LoVo (cell line): ENCODE measurements at regions not wholly inside any gene's neighbourhood (a gene's known extent, or its start where the extent isn't known, plus 50 kb on each side); places are given as distances from the start of the nearest gene placed in this dataset.
"Not testable (repeated sequence)": the region's sequence is repeated elsewhere in the genome, so short reads cannot be mapped to it uniquely, and the experiment has no call there.

Source experiments
- DNase-seq: peaks from one replicate; pipeline ENCODE4 v3.0.0-alpha.2; 2016; ENCODE audit warnings: low spot score

DNA sequence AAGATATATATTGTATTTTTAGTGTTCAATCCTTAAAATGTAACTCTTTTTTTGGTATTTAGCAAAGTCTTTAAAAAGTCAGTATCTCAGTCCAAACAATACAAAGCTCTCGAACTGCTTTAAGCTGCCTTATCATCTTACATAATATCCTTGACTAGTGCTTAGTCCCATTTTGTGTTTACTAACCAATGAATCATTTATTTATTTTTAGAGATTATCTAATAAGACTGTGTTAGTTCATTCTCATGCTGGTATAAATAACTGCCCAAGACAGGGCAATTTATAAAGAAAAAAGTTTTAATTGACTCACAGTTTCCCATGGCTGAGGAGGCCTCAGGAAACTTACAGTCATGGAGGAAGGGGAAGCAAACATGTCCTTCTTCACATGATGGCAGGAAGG lies 248.3 kb upstream of the KYNU start:
- no peak for DNase-seq

DNA sequence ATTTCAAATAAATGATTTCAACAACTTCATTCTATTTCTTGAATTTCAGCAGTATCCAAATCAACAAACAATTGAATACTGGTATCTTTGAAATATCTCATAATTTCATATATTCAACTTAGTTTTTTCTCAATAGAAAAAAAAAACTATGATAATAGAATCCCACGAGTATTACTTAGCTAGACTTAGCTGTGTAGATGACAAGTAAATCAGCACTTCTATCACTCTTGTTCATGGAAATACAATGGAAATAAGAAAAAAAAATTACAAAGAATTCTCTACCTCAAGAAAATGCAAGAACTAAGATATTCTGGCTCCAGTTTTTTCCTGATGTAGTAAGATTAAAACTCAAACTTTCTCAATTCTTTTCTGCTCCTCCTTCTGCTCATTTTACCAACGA lies 256.2 kb upstream of the KYNU start:
- DNase-seq, result no peak

DNA sequence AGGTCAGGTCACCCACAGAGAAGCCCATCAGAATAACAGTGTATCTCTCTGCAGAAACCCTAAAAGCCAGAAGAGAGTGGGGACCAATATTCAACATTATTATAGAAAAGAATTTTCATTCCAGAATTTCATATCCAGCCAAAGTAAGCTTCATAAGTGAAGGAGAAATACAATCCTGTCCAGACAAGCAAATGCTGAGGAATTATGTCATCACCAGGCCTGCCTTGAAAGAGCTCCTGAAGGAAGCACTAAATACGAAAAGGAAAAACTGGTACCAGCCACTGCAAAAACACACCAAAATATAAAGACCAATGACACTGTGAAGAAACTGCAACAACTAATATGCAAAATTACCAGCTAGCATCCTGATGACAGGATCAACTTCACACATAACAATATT lies 260.0 kb upstream of the KYNU start:
- DNase-seq, result no peak

DNA sequence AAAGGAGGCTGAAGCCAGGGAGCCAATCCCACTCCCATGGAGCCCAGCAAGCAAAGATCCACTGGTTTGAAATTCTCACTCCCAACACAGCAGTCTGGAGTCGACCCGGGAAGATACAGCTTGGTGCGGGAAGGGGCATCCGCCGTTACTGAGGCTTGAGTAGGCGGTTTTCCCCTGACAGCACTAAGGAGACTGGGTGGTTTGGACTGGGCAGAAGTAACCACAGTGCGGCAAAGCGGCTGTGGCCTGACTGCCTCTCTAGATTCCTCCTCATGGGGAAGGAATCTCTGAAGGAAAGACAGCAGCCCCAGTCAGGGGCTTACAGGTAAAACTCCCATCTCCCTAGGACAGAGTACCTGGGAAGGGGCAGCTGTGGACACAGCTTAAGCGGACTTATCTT lies 261.6 kb upstream of the KYNU start:
- DNase-seq, result no peak

DNA sequence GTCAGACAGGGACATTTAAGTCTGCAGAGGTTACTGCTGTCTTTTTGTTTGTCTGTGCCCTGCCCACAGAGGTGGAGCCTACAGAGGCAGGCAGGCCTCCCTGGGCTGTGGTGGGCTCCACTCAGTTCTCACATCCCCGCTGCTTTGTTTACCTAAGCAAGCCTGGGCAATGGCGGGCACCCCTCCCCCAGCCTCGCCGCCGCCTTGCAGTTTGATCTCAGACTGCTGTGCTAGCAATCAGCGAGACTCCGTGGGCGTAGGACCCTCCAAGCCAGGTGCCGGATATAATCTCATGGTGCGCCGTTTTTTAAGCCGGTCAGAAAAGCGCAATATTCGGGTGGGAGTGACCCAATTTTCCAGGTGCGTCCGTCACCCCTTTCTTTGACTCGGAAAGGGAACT lies 264.3 kb upstream of the KYNU start:
- DNase-seq, result not testable (repeated sequence)

DNA sequence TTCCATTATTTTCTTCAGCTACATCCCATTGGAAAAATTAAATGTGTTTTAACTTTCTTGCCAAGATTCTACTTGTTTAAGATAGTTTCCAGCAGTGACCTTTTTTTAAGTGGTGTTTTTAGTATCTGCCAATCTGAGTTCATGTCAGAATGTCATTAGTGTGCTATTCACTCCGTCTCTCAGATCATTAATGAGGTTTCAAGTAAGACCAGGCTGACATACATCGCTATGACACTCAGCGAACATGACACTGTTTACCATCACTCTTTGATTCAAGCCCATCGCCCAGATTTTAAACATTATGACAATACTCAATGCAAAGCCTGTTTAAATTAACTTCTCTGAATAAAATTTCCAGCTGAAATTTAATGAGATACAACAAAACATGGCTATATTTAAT lies 272.0 kb upstream of the KYNU start:
- DNase-seq, result no peak

DNA sequence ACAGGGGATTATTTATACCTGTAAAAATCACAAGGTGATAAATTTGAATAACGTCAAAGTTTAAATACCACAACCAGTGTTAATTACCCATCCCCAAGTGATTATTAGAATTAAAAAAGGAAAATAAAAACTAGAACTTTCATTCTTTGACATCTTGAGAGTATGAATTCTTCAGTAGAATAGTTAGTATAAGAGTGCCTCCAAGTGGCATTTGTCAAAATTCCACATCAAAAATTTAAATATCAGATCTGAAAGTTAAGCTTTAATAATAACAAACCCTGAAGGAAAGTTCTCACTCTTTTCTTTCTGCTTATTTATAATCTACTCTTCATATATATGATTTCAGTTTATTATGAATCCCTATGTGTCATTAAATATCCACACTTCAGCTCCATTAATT lies 273.7 kb upstream of the KYNU start:
- no peak for DNase-seq

DNA sequence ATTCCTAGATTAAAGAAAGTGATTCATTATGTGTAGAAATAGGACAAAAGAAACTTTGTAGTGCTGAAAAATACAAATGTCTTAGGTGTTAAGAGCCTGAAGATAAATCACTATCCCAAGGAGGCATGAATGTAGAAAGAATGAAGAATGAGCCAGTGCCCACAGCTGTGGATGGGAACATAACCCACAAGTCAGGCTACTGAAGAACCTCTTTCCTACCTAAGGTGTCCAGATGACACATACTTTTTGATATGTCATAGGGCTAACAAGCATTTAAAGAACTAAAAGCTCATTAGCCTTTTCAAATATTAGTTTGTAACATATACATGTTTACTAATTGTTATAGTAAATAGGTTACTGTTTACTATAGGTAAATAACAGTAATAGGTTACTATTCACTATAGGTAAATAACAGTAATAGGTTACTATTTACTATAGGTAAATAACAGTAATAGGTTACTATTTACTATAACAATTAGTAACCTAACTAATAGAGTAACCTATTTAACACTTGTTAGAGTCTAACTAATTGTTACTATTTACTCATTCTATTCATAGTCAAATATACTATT lies 275.0 kb upstream of the KYNU start:
- DNase-seq, result no peak

DNA sequence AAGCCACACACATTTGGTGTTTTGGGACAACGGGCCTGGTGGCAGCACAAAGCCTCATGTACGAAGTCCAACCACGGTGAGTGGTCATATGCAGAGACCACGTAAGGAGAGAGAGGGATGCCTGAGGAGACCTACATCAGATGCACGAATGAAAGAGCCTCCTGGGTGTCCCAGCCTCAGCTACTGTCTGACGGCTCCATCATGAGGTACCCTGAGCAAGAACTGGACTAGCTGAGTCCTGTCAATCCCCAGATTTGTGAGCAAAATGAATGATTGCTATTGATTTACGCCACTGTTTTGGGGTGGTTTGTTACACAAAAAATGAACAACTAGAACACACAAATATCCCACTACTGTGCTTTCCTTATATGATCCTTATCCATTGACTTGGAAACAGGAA lies 275.7 kb upstream of the KYNU start:
- no peak for DNase-seq

DNA sequence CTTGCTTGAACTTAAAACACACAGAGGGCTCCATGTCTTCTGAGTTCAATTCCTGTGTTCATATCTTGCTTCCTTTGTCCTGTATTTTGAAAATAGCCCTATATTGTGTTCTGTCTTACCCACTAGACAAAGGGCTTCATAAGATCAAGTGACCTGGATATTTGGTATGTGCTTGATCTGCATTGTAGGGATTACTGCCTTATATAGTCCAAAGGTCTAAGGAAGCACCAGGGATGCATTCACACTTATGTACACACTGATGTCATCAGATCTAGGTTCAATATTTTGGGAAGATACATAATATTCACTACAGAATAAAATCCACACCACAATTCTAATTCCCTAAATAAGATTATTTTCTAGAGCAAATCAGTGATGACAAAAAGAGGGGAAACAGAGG lies 278.0 kb upstream of the KYNU start:
- DNase-seq, result no peak

DNA sequence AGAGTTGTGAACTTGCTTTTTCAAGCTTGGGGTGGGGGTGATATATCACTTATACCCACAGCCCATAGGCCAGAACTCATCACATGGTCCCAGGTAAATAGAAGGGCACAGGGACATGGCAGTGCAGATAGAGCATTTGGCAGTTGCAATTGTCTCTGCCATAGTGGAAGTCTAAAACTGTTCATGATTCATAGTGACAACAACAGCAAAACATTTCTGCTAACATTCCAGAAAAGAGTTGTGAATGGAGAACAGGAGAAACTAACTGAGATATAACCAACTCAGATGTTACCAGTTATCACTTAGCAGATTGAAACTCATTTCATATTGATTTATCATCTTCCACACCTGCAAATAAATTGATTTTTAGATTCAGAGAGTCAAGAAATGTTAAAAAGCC lies 278.6 kb upstream of the KYNU start:
- DNase-seq, result no peak

DNA sequence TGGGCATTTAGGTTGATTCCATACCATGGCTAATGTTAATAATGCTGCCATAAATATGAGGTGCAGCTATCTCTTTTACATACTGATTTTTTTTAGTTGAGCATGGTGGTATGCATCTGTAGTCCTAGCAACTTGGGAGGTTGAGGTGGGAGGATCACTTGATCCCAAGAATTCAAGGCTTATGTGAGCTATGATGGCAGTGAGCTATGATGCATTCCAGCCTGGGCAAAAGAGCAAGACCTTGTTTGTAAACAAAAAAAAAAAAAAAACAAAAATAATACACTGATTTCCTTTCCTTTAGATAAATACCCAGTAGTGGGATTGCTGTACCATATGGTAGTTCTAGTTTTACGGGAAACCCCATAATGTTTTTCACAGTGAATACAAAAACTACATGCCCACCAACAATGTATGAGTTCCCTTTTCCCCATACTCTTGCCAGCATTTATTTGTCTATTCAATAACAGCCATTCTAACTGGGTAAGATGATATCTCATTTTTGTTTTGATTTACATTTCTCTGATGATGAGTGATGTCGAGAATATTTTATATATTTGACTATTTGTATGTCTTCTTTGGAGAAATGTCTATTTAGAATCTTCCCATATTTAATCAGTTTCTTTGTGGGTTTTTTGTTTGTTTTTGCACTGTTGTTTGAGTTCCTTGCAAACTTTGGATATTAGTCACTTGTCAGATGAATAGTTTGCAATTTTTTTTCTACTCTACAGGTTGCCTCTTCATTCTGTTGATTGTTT lies 281.0 kb upstream of the KYNU start:
- no peak for DNase-seq

DNA sequence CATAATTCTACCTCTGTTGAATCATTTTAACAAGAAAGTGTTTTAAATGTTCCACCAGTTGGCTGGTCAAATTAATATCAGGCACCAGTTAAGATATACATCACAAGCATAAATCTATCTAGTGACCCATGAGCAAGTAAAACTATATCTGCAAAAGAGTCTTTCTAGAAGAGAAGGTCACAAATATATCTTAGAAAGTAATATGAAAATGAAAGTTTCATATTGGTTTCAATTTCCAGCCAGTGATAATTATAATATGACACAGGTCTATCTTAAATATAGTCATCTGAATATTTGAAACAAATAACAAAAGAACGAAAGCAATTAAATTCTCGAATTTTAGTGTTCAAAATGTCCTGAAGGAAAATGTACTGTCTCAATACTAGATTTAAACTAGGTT lies 282.5 kb upstream of the KYNU start:
- DNase-seq, result no peak

DNA sequence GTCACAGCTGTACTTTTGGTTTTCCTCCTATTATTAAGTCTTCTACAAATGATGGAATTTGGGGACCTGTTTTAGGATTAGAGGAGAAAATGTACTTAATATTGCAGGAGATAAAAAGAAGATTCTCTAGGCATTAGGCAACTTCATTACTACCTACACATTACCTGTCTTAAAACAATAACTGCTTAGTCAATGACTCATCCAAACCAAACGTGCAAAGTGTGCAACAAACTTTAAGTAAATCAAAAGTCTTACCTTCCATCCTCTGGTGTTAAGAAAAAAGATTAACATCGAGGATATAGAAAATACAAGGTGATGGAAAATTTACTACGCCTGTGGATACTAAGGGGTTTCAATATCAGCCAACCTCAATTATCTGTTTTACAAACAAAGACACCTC lies 285.3 kb upstream of the KYNU start:
- DNase-seq, result no peak

DNA sequence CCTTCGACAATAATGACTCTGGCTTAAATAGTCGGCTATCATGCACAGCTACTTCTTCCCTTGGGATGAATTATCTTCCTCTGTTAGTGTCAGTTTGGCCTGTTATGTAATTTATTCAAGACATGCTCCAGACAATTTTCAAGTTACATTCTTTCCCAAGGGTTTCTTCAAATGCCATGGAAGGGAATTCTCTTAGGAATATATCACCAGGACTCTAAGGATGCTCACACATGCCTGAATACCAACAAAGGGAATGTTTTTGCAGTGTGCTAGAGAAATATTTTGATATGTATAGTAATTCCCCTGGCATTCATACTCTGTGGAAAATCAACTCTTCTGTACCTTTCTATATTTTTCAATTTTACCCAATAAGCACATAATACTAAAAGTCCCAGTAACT lies 286.0 kb upstream of the KYNU start:
- DNase-seq, result no peak

DNA sequence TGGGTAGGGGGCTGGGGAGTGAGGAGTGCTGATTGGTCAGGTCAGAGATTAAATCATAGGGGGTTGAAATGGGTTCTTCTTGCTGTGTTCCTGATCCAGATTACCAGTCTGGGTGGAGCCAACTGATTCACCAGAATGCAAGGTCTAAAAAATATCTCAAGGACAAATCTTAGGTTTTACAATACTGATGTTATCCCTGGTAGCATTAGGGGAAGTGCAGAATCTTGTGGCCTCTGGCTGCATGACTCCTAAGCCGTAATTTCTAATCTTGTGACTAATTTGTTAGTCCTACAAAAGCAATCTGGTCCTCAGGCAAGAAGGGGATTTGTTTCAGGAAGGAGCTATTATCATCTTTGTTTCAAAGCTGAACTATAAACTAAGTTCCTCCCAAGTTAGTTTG lies 289.2 kb upstream of the KYNU start:
- DNase-seq, result no peak

DNA sequence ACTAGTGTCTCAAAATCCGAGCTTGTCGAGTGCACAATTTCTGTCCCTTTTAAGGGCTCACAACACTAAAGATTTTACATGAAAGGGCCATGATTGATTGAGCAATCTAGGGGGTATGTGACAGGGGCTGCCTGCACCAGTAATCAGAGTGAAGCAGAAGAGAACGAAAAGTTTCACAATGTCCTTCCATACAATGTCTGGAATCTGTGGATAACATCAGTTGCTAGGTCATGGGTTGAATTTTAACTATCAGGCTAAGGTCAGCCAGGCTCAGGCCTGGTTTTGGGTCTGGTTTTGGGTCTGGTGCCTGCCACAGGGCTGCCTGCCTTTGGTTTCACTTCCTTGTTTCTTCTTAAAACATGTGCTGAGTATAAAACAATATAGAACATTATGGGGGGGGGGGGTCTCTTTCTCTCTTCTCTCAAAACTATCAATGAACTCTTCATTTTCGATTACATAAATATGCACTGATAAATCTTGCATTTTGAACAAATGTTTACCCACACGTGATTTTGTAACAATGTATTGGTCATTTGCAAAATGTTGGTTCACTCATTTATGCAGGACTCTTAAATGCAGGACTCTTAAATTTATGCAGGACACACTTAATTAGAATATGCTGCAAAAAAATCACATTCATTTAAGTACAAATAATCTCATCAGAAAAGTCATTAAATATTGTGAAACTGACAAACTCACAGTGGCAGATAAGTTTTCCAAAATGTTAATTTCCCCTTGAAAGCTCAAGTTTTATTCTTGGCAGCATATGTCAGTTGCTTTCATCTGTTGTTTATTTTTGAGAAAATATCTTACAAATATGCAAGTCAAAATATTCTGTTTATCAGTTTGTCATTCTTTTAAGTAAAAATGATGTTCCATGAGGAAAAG lies 290.5 kb upstream of the KYNU start:
- no peak for DNase-seq

DNA sequence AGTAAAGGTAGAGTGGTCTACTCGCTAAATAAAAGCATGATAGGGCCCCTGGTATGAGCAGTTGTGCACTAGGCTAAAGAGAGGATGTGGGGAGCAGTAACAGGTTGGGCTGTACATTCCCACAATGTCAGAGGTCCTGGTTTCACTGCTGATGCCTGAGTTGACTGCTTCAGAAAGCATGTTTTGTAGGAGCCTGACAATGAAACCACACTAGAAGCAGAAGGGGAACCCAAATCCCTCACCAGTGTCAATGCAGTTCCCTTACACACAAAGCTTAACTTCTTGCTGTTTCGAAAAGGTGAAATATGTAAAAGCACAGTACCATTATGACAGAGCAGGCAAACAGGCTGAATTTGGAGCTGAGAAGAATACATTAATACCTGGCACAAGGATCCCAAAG lies 291.7 kb upstream of the KYNU start:
- no peak for DNase-seq

DNA sequence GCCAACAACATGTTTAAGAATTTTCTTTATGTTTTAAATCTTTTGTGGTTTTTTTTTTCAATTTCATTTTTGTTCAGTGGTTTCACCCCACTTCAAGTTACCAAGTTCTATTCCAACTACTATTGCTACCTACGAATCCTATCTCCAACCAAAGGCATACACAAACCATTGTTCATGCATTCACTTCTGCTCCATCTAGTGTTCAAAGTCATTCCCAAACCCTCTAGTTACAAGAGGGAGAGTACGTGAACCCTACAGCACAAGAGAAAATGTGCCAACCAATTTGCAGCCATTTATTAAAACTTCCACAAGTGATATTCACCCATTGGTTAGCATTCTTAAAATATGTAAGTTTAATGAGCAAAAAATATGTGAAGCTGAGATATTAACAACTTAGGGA lies 295.1 kb upstream of the KYNU start:
- DNase-seq, result no peak

DNA sequence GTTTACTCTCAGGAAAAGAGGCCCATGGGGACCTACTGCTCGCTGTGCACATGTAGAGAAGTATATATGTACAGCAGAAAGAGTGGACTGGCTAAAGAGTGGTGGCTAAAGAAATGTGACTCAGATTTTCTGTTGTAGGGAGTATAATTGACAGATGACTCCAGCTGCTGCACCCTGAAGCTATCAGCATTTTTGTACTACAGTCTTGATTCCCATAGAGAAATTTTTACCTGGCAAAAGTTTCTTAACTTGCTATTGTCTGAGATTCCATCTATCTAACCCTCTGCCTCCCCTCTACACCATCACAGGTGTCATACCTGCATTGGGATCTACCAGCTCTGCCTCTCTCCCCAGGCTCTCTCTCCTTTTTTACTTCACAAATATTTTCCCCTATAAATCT lies 296.0 kb upstream of the KYNU start:
- no peak for DNase-seq

DNA sequence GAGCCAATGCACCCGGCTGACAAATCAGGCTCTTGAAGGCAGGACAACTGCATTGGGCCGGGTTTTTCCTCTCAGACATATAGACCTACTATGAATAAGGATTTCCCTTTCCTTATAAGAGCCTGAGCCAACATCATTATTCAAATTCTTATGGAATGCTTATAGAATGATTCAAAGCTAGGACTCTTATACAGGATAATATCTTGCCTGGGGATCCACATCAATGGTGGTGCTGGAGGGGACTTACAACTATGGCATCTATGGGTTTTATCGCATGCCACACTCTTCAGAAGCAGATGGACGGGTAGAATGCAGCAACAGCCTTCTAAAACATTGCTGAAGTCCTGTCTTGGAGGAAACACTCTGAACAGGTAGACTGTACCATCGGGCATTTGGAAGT lies 296.8 kb upstream of the KYNU start:
- DNase-seq, result no peak

DNA sequence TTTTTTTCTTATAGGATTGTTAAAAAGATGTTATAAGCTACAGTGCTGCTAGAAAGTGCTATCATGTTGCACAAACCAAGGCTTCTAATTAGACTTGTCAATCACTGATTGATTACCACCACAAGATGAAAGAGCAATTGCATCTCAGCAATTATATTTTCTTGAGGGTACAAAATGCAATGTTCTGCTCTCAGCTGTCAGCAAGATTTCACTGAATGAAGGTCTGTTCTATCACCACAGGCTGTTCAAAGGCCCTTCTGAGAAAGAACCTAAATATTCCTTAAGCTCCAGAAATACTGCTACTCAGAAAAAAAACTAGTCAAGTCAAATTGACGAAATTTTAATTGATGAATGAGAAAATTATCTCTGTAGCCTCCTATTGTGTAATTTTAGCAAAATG lies 301.9 kb upstream of the KYNU start:
- no peak for DNase-seq

DNA sequence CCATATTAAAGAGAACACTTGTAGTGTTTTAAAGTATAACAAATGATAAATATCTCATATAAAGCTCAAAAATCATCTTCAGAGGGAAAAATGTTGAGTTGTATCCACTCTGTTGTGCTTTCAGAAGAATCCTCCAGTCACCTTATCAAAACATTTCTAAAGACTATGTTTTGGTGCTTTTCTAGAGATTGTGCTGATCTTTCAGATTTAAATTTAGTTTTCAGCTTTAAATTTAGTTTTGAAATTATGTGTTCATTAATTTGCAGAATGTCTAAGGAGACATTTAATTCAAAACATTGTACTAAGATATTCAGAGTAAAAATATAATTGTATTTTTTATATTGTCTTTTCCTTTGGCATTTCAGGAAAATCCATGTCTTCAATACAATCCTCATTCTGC lies 303.1 kb upstream of the KYNU start:
- no peak for DNase-seq
